Ishikawa (cell line): ENCODE measurements at regions not wholly inside any gene's neighbourhood (a gene's known extent, or its start where the extent isn't known, plus 50 kb on each side); places are given as distances from the start of the nearest gene placed in this dataset.

Experiments used
- CREB1 ChIP-seq: IDR thresholded peaks from 2 replicates; pipeline ENCODE4 v1.6.1; 2012; ENCODE audit warnings: low read depth
- EP300 ChIP-seq: IDR thresholded peaks from 2 replicates; pipeline ENCODE4 v1.6.1; 2012; ENCODE audit warnings: borderline replicate concordance
- FOXM1 ChIP-seq: IDR thresholded peaks from 2 replicates; pipeline ENCODE4 v1.6.1; 2012; ENCODE audit warnings: low read depth, borderline replicate concordance
- MAX ChIP-seq: IDR thresholded peaks from 2 replicates; pipeline ENCODE4 v1.6.1; 2012
- REST ChIP-seq: IDR thresholded peaks from 2 replicates; pipeline ENCODE4 v1.6.1; 2012; ENCODE audit warnings: low read depth, mild to moderate bottlenecking
- TAF1 ChIP-seq: IDR thresholded peaks from 2 replicates; pipeline ENCODE4 v1.6.1; 2012; ENCODE audit warnings: low read depth, mild to moderate bottlenecking
- TCF12 ChIP-seq: IDR thresholded peaks from 2 replicates; pipeline ENCODE4 v1.6.1; 2012; ENCODE audit warnings: low read depth
- YY1 ChIP-seq: IDR thresholded peaks from 2 replicates; pipeline ENCODE4 v1.6.1; 2012; ENCODE audit warnings: low read depth
- ZBTB7A ChIP-seq: IDR thresholded peaks from 2 replicates; pipeline ENCODE4 v1.6.1; 2012; ENCODE audit warnings: low read depth

GRCh38 chr14:65331652-65332051, 80.9 kb upstream of the FUT8 start:
- no peak for TF ChIP-seq EP300
- TF ChIP-seq FOXM1, result no peak
- no peak for TF ChIP-seq TCF12
- no peak for TF ChIP-seq TAF1
- TF ChIP-seq YY1, result no peak
- no peak for TF ChIP-seq REST
- no peak for TF ChIP-seq ZBTB7A
- TF ChIP-seq CREB1, result no peak
- no peak for TF ChIP-seq MAX
